GM12878 (cell line): ENCODE measurements at regions not wholly inside any gene's neighbourhood (a gene's known extent, or its start where the extent isn't known, plus 50 kb on each side); places are given as distances from the start of the nearest gene placed in this dataset.

Experiments used
- ATAC-seq: fragments of 200-7000 bp; cut with Tn5 transposase; 3 replicates; pipeline ENCODE4 v1.9.1; 2020; ENCODE audit warnings: mild to moderate bottlenecking, moderate library complexity
- BruUV-seq: library from RNA; stranded (reverse); fragments of 400-500 nt; replicated peaks from 2 replicates; lab custom pipeline; 2021; lab: Mats Ljungman, UMichigan
- CTCF ChIA-PET: fragments of 300-600 bp; sonication (Branson Sonifier 250); formaldehyde crosslinking; extraction: SDS; loops from one replicate; lab custom pipeline; 2021; ENCODE audit warnings: inconsistent platforms; lab: Yijun Ruan, JAX
- POLR2A ChIA-PET: fragments of 350-600 bp; formaldehyde crosslinking; extraction: SDS; loops from one replicate; lab custom pipeline; 2021; ENCODE audit warnings: inconsistent platforms; lab: Charles Lee
- RAD21 ChIA-PET: fragments of 300-600 bp; sonication (Branson Sonifier 250); formaldehyde crosslinking; loops from one replicate; lab custom pipeline; 2023; ENCODE audit warnings: antibody characterized with exemption; ENCODE audit not compliant: unreplicated experiment; lab: Charles Lee
- SMC1A ChIA-PET: fragments of 300-600 bp; sonication (Branson Sonifier 250); formaldehyde crosslinking; loops from one replicate; lab custom pipeline; 2023; ENCODE audit not compliant: unreplicated experiment, uncharacterized antibody; lab: Charles Lee
- DNase-seq: peaks from one replicate; pipeline ENCODE4 v3.0.0-alpha.2; 2011; ENCODE audit warnings: low read depth, low spot score
- FAIRE-seq: peaks from 3 replicates; lab custom pipeline; 2011; peaks lifted over from hg19 to GRCh38; lab: Jason Lieb, UNC
- H2AFZ ChIP-seq: 2 replicates; pipeline ENCODE4 v1.6.0; 2011; ENCODE audit warnings: low read depth, low read length, control low read depth; ENCODE audit not compliant: control insufficient read depth
- H3K27ac ChIP-seq: 2 replicates; pipeline ENCODE4 v1.5.1; 2011; ENCODE audit warnings: control low read depth; ENCODE audit not compliant: control insufficient read depth, insufficient read depth
- H3K27me3 ChIP-seq, 2 experiments: replicated peaks in 1 of 2; 2 replicates each; pipeline versions ENCODE4 v1.6.0 to v1.6.1; 2011; ENCODE audit warnings: low read length in 1 of 2; ENCODE audit not compliant: control insufficient read depth in 2 of 2, insufficient read depth in 2 of 2
- H3K36me3 ChIP-seq, 2 experiments: 2 replicates each; pipeline ENCODE4 v1.5.1; 2011; ENCODE audit warnings: low read length in 1 of 2; ENCODE audit not compliant: control insufficient read depth in 2 of 2, insufficient read depth in 2 of 2
- H3K4me1 ChIP-seq: 2 replicates; pipeline ENCODE4 v1.6.1; 2011; ENCODE audit warnings: mild to moderate bottlenecking, low read length, moderate library complexity, mixed read lengths; ENCODE audit not compliant: control insufficient read depth, insufficient read depth
- H3K4me2 ChIP-seq: 2 replicates; pipeline ENCODE4 v1.6.0; 2011; ENCODE audit warnings: control low read depth; ENCODE audit not compliant: control insufficient read depth, insufficient read depth
- H3K4me3 ChIP-seq: fragments of 200-600 bp; sonication (generic); 2 replicates; pipeline ENCODE4 v1.5.1; 2016
- H3K79me2 ChIP-seq: 2 replicates; pipeline ENCODE4 v1.6.0; 2011; ENCODE audit warnings: low read length; ENCODE audit not compliant: control insufficient read depth, insufficient read depth
- H3K9ac ChIP-seq: 2 replicates; pipeline ENCODE4 v1.8.0; 2011; ENCODE audit warnings: low read length, control low read depth, mixed read lengths; ENCODE audit not compliant: control insufficient read depth, insufficient read depth
- H3K9me3 ChIP-seq: replicated peaks from 3 replicates; pipeline ENCODE4 v1.5.1; 2011; ENCODE audit warnings: mild to moderate bottlenecking, low read length; ENCODE audit not compliant: control insufficient read depth, insufficient read depth
- H4K20me1 ChIP-seq: 2 replicates; pipeline ENCODE4 v1.6.0; 2011; ENCODE audit not compliant: control insufficient read depth, insufficient read depth
- ASH2L ChIP-seq: fragments of 300-600, 200-600 bp; sonication (generic); IDR thresholded peaks from 2 replicates; pipeline ENCODE4 v1.6.1; 2017; ENCODE audit warnings: low read depth, mild to moderate bottlenecking, borderline replicate concordance
- EZH2 ChIP-seq: IDR thresholded peaks from 2 replicates; pipeline ENCODE4 v1.6.1; 2012; ENCODE audit warnings: low read depth, mild to moderate bottlenecking, control low read depth, inconsistent platforms, low read length, borderline replicate concordance; ENCODE audit not compliant: control insufficient read depth
- KLF5 ChIP-seq: fragments of 450-650 bp; IDR thresholded peaks from 2 replicates; pipeline ENCODE4 v1.6.1; 2014; ENCODE audit warnings: mild to moderate bottlenecking; ENCODE audit not compliant: partially characterized antibody
- NKRF ChIP-seq: fragments of 450-650 bp; conservative IDR thresholded peaks from 2 replicates; pipeline ENCODE4 v1.6.1; 2017; ENCODE audit warnings: mild to moderate bottlenecking, moderate library complexity
- TCF7 ChIP-seq: IDR thresholded peaks from 2 replicates; pipeline ENCODE4 v1.6.1; 2014; ENCODE audit warnings: antibody characterized with exemption, borderline replicate concordance
- WGBS: methylation state at CpG from one replicate; pipeline ENCODE4 v1.1.6; 2016; ENCODE audit warnings: low lambda C conversion rate; ENCODE audit not compliant: insufficient replicate concordance, insufficient coverage; ENCODE audit errors: missing lambda C conversion rate; 5-methylcytosine and 5-hydroxymethylcytosine counted together
- in situ Hi-C: fragments of 300-500 bp; cut with MboI; formaldehyde crosslinking; loops from 9 replicates; pipeline ENCODE4 v1.14.3; 2018; ENCODE audit warnings: mixed read lengths
- intact Hi-C: fragments of 100-400 bp; cut with micrococcal nuclease; formaldehyde crosslinking; loops from one replicate; pipeline ENCODE4 v1.14.2; 2022; ENCODE audit not compliant: unreplicated experiment

GRCh38 chr1:238052496-238053266 lies 162.0 kb upstream of the ZP4 start:
- H3K36me3 ChIP-seq, result no peaks in the 10 kb centered on the region
- H3K9ac ChIP-seq, result no peak overlapping the region
- no TSS peak for BruUV-seq
- ChIA-PET RAD21 (interaction anchor here (0.5 to 1.2 kb wide), 2 partner anchors 43 to 1940 kb away, joined by 3 read pairs; no protein-coding TSS in a partner anchor), CTCF (interaction anchor here (0.5 to 1.7 kb wide), 6 partner anchors 9 to 253 kb away, joined by 3 to 9 read pairs (median 3); no protein-coding TSS in a partner anchor), POLR2A (no interaction called here), SMC1A (interaction anchor here (0.6 to 2.0 kb wide), 13 partner anchors 9 to 408 kb away, joined by 3 to 7 read pairs (median 4); no protein-coding TSS in a partner anchor)
- H3K9me3 ChIP-seq, result peaks cover under 1% of the 10 kb centered on the region; the same call in 1 of the 3 replicates
- intact Hi-C loops, result no loop called here
- H3K4me1 ChIP-seq, result no peaks in the 10 kb centered on the region
- no peak overlapping the region for H3K27ac ChIP-seq
- ATAC-seq (no peak), DNase-seq (no peak), FAIRE-seq (no peak)
- H2AFZ ChIP-seq, result no peak overlapping the region
- H3K4me2 ChIP-seq, result no peak overlapping the region
- in situ Hi-C loops, result no loop called here
- H3K4me3 ChIP-seq, result no peak overlapping the region
- H3K79me2 ChIP-seq, result no peaks in the 10 kb centered on the region
- H3K27me3 ChIP-seq, result no peaks in the 10 kb centered on the region
- H4K20me1 ChIP-seq, result no peaks in the 10 kb centered on the region
- TF ChIP-seq NKRF (no peak), KLF5 (no peak), EZH2 (no peak), ASH2L (no peak), TCF7 (no peak)
- WGBS, result 14% methylated on average over 4 of the region's 4 CpGs
